Natural killer cell (primary cell): ENCODE measurements at regions not wholly inside any gene's neighbourhood (a gene's known extent, or its start where the extent isn't known, plus 50 kb on each side); places are given as distances from the start of the nearest gene placed in this dataset.
A peak's percentile ranks its signal among the peaks of the same experiment; 100 is the strongest.

Source experiments
- ATAC-seq, 3 donors: fragments of 150-1000 bp in 2 of 3; fragments of 200-7000 bp in 1 of 3; cut with Tn5 transposase; 1 replicate in 1 of 3; 2 replicates in 2 of 3; pipeline ENCODE4 v1.10.0; 2021; ENCODE audit warnings: mild to moderate bottlenecking in 2 of 3, moderate library complexity in 2 of 3
- DNase-seq, 2 donors: peaks; one replicate each; pipeline versions ENCODE4 v3.0.0 to v3.0.0-alpha.2; 2013 to 2021; ENCODE audit warnings: mixed read lengths in 1 of 2
- H3K27ac ChIP-seq: one replicate; pipeline ENCODE4 v1.5.1; 2013; ENCODE audit warnings: mild to moderate bottlenecking, low read length
- H3K27me3 ChIP-seq: one replicate; pipeline ENCODE4 v1.6.1; 2013; ENCODE audit warnings: low read length; ENCODE audit not compliant: control insufficient read depth, insufficient read depth
- H3K36me3 ChIP-seq: one replicate; pipeline ENCODE4 v1.6.1; 2013; ENCODE audit warnings: low read length; ENCODE audit not compliant: control insufficient read depth, insufficient read depth
- H3K4me1 ChIP-seq: one replicate; pipeline ENCODE4 v1.6.1; 2013; ENCODE audit warnings: low read length; ENCODE audit not compliant: control insufficient read depth, insufficient read depth
- H3K4me3 ChIP-seq: one replicate; pipeline ENCODE4 v1.5.1; 2013; ENCODE audit warnings: low read length
- H3K9me3 ChIP-seq: one replicate; pipeline ENCODE4 v1.6.1; 2013; ENCODE audit warnings: low read length; ENCODE audit not compliant: control insufficient read depth, insufficient read depth
- H3K27ac Mint-ChIP-seq, 2 donors: one replicate each; pipeline ENCODE4 v1.8.0; 2022; ENCODE audit warnings: mild to moderate bottlenecking in 2 of 2, mixed read lengths in 2 of 2, moderate library complexity in 1 of 2
- H3K27me3 Mint-ChIP-seq, 2 donors: one replicate each; pipeline ENCODE4 v1.8.0; 2022; ENCODE audit warnings: low read depth in 2 of 2, mixed read lengths in 2 of 2
- H3K36me3 Mint-ChIP-seq: one replicate; pipeline ENCODE4 v1.8.0; 2022; ENCODE audit warnings: mixed read lengths
- H3K4me1 Mint-ChIP-seq, 2 donors: one replicate each; pipeline ENCODE4 v1.8.0; 2022; ENCODE audit warnings: mixed read lengths in 2 of 2
- H3K4me3 Mint-ChIP-seq: one replicate; pipeline ENCODE4 v1.8.0; 2022; ENCODE audit warnings: mild to moderate bottlenecking, moderate library complexity, mixed read lengths
- H3K9me3 Mint-ChIP-seq, 2 donors: one replicate each; pipeline ENCODE4 v1.8.0; 2022; ENCODE audit warnings: mixed read lengths in 2 of 2
- CTCF ChIP-seq: fragments of 200-600 bp; IDR thresholded peaks from one replicate; pipeline ENCODE4 v1.8.0; 2022; ENCODE audit warnings: antibody characterized with exemption
- WGBS: methylation state at CpG from one replicate; pipeline ENCODE4 v1.1.7; 2013; ENCODE audit warnings: missing lambda C conversion rate; ENCODE audit not compliant: insufficient coverage; 5-methylcytosine and 5-hydroxymethylcytosine counted together
- intact Hi-C: fragments of 100-400 bp; cut with micrococcal nuclease; formaldehyde crosslinking; loops from one replicate; pipeline ENCODE4 v1.14.2; 2022

- Histone ChIP-seq H3K27me3 (no peaks in the 10 kb centered on the region), H3K4me3 (no peak overlapping the region), H3K9me3 (no peaks in the 10 kb centered on the region), H3K27ac (no peak overlapping the region), H3K4me1 (peaks cover 19% of the 10 kb centered on the region), H3K36me3 (no peaks in the 10 kb centered on the region)
- no peaks in the 10 kb centered on the region for H3K9me3 Mint-ChIP-seq
- intact Hi-C loops = no loop called here
- peak in 1 of 2 donors; percentile 43 for DNase-seq
- TF ChIP-seq CTCF = no peak
- ATAC-seq = peak; percentile 55 to 84 (median 56)
- no peak overlapping the region for H3K27ac Mint-ChIP-seq
- peaks cover 7 to 21% of the 10 kb centered on the region in 2 donors for H3K27me3 Mint-ChIP-seq
- H3K4me3 Mint-ChIP-seq = peak overlapping the region; percentile 55
- peaks cover 21 to 23% of the 10 kb centered on the region in 2 donors for H3K4me1 Mint-ChIP-seq
- WGBS = 51% methylated on average over 8 of the region's 10 CpGs
- no peaks in the 10 kb centered on the region for H3K36me3 Mint-ChIP-seq
These were observed 89.3 kb upstream of the UQCRFS1 start for GRCh38 chr19:29302002-29302928.

GRCh38 chr19:29303069-29303718 lies 90.2 kb upstream of the UQCRFS1 start:
- Mint-ChIP-seq H3K27ac (no peak overlapping the region), H3K4me1 (peaks cover 21 to 23% of the 10 kb centered on the region in 2 donors), H3K9me3 (no peaks in the 10 kb centered on the region), H3K36me3 (no peaks in the 10 kb centered on the region), H3K27me3 (peaks cover 8 to 20% of the 10 kb centered on the region in 2 donors), H3K4me3 (peak overlapping the region; percentile 55)
- H3K27ac ChIP-seq = no peak overlapping the region
- H3K9me3 ChIP-seq = no peaks in the 10 kb centered on the region
- intact Hi-C loops = no loop called here
- H3K27me3 ChIP-seq = no peaks in the 10 kb centered on the region
- peaks cover 19% of the 10 kb centered on the region for H3K4me1 ChIP-seq
- no peak overlapping the region for H3K4me3 ChIP-seq
- DNase-seq = peak in 1 of 2 donors; percentile 13
- WGBS = 70% methylated on average over 11 of the region's 11 CpGs
- no peak for TF ChIP-seq CTCF
- H3K36me3 ChIP-seq = no peaks in the 10 kb centered on the region
- ATAC-seq = peak in 1 of 3 donors; percentile 19

GRCh38 chr19:29303719-29304090 lies 90.8 kb upstream of the UQCRFS1 start:
- Mint-ChIP-seq H3K27me3 (peaks cover 8 to 24% of the 10 kb centered on the region in 2 donors), H3K4me1 (peaks cover 21 to 23% of the 10 kb centered on the region in 2 donors), H3K4me3 (no peak overlapping the region), H3K27ac (no peak overlapping the region), H3K36me3 (no peaks in the 10 kb centered on the region), H3K9me3 (no peaks in the 10 kb centered on the region)
- H3K4me3 ChIP-seq = no peak overlapping the region
- H3K36me3 ChIP-seq = no peaks in the 10 kb centered on the region
- intact Hi-C loops = no loop called here
- 91% methylated on average over 4 of the region's 5 CpGs for WGBS
- DNase-seq = no peak
- no peaks in the 10 kb centered on the region for H3K27me3 ChIP-seq
- peaks cover 19% of the 10 kb centered on the region for H3K4me1 ChIP-seq
- no peak overlapping the region for H3K27ac ChIP-seq
- no peak for ATAC-seq
- no peak for TF ChIP-seq CTCF
- no peaks in the 10 kb centered on the region for H3K9me3 ChIP-seq
